Fibroblast of the aortic adventitia (primary cell): ENCODE measurements at regions not wholly inside any gene's neighbourhood (a gene's known extent, or its start where the extent isn't known, plus 50 kb on each side); places are given as distances from the start of the nearest gene placed in this dataset.
A peak's percentile ranks its signal among the peaks of the same experiment; 100 is the strongest.

ENCODE experiments used
- DNase-seq: peaks from one replicate; pipeline ENCODE4 v3.0.0-alpha.2; 2010; ENCODE audit warnings: low read depth
- H3K4me3 ChIP-seq: 2 replicates; pipeline ENCODE4 v1.5.1; 2011; ENCODE audit warnings: low read depth, mild to moderate bottlenecking, control low read depth, low read length, moderate library complexity
- CTCF ChIP-seq: IDR thresholded peaks from 2 replicates; pipeline ENCODE4 v1.5.1; 2011; ENCODE audit warnings: mild to moderate bottlenecking, low read length, control low read depth, inconsistent platforms; ENCODE audit not compliant: insufficient read depth

GRCh38 chr1:78839704-78840277, 166.7 kb downstream of the ADGRL4 start:
- peak; percentile 60 for TF ChIP-seq CTCF
- DNase-seq: peak; percentile 69

More at GRCh38 chr1:78839704-78840277, 166.7 kb downstream of the ADGRL4 start:
- H3K4me3 ChIP-seq: no peak overlapping the region
